ENCODE measurements at regions not wholly inside any gene's neighbourhood (a gene's known extent, or its start where the extent isn't known, plus 50 kb on each side); places are given as distances from the start of the nearest gene placed in this dataset.

GRCh38 chr2:4937550-4937949 lies 754.6 kb upstream of the SOX11 start:
- TF ChIP-seq CTCF (IDR thresholded peaks at IDR 0.05; ENCODE audit: partially characterized antibody, unreplicated experiment) = no peak
- no peak for DNase-seq
- Mint-ChIP-seq H3K9me3 (ENCODE audit: unreplicated experiment) (peaks cover 5% of the 10 kb centered on the region), H3K27me3 (ENCODE audit: unreplicated experiment) (peaks cover 1% of the 10 kb centered on the region), H3K4me3 (ENCODE audit: unreplicated experiment) (no peak overlapping the region), H3K36me3 (ENCODE audit: unreplicated experiment) (peaks cover 8% of the 10 kb centered on the region), H3K4me1 (ENCODE audit: low read depth, unreplicated experiment) (peaks cover 20% of the 10 kb centered on the region), H3K27ac (ENCODE audit: unreplicated experiment) (peak overlapping the region; percentile 38)

- H3K36me3 Mint-ChIP-seq (ENCODE audit: unreplicated experiment) = peaks cover 8% of the 10 kb centered on the region
- DNase-seq = peak; percentile 35
- TF ChIP-seq CTCF (IDR thresholded peaks at IDR 0.05; ENCODE audit: partially characterized antibody, unreplicated experiment) = no peak
- no peak overlapping the region for H3K27ac Mint-ChIP-seq (ENCODE audit: unreplicated experiment)
- no peak overlapping the region for H3K4me3 Mint-ChIP-seq (ENCODE audit: unreplicated experiment)
- H3K4me1 Mint-ChIP-seq (ENCODE audit: low read depth, unreplicated experiment) = peaks cover 19% of the 10 kb centered on the region
- H3K27me3 Mint-ChIP-seq (ENCODE audit: unreplicated experiment) = peaks cover 1% of the 10 kb centered on the region
- peaks cover 5% of the 10 kb centered on the region for H3K9me3 Mint-ChIP-seq (ENCODE audit: unreplicated experiment)
These were observed 754.0 kb upstream of the SOX11 start for GRCh38 chr2:4938206-4938605.

- Mint-ChIP-seq H3K4me3 (ENCODE audit: unreplicated experiment) (no peak overlapping the region), H3K36me3 (ENCODE audit: unreplicated experiment) (peaks cover 8% of the 10 kb centered on the region), H3K4me1 (ENCODE audit: low read depth, unreplicated experiment) (peaks cover 11% of the 10 kb centered on the region), H3K27ac (ENCODE audit: unreplicated experiment) (no peak overlapping the region), H3K27me3 (ENCODE audit: unreplicated experiment) (no peaks in the 10 kb centered on the region), H3K9me3 (ENCODE audit: unreplicated experiment) (no peaks in the 10 kb centered on the region)
- DNase-seq = no peak
- TF ChIP-seq CTCF (IDR thresholded peaks at IDR 0.05; ENCODE audit: partially characterized antibody, unreplicated experiment) = no peak
These were observed 749.7 kb upstream of the SOX11 start for GRCh38 chr2:4942441-4942840.

- H3K4me3 Mint-ChIP-seq (ENCODE audit: unreplicated experiment) = no peak overlapping the region
- no peaks in the 10 kb centered on the region for H3K27me3 Mint-ChIP-seq (ENCODE audit: unreplicated experiment)
- TF ChIP-seq CTCF (IDR thresholded peaks at IDR 0.05; ENCODE audit: partially characterized antibody, unreplicated experiment) = no peak
- no peaks in the 10 kb centered on the region for H3K9me3 Mint-ChIP-seq (ENCODE audit: unreplicated experiment)
- peaks cover 6% of the 10 kb centered on the region for H3K4me1 Mint-ChIP-seq (ENCODE audit: low read depth, unreplicated experiment)
- no peak for DNase-seq
- no peaks in the 10 kb centered on the region for H3K36me3 Mint-ChIP-seq (ENCODE audit: unreplicated experiment)
- H3K27ac Mint-ChIP-seq (ENCODE audit: unreplicated experiment) = peak overlapping the region; percentile 79
These were observed 744.3 kb upstream of the SOX11 start for GRCh38 chr2:4947911-4948310.

- H3K4me1 Mint-ChIP-seq (ENCODE audit: low read depth, unreplicated experiment) = peaks cover 6% of the 10 kb centered on the region
- H3K27me3 Mint-ChIP-seq (ENCODE audit: unreplicated experiment) = no peaks in the 10 kb centered on the region
- DNase-seq = no peak
- H3K4me3 Mint-ChIP-seq (ENCODE audit: unreplicated experiment) = no peak overlapping the region
- H3K27ac Mint-ChIP-seq (ENCODE audit: unreplicated experiment) = no peak overlapping the region
- no peaks in the 10 kb centered on the region for H3K36me3 Mint-ChIP-seq (ENCODE audit: unreplicated experiment)
- H3K9me3 Mint-ChIP-seq (ENCODE audit: unreplicated experiment) = no peaks in the 10 kb centered on the region
- no peak for TF ChIP-seq CTCF (IDR thresholded peaks at IDR 0.05; ENCODE audit: partially characterized antibody, unreplicated experiment)
These were observed 740.8 kb upstream of the SOX11 start for GRCh38 chr2:4951368-4951767.
